ENCODE measurements at regions not wholly inside any gene's neighbourhood (a gene's known extent, or its start where the extent isn't known, plus 50 kb on each side); places are given as distances from the start of the nearest gene placed in this dataset.

- no peak for DNase-seq (ENCODE audit: low spot score)
These were observed 118.9 kb upstream of the NXT1 start for GRCh38 chr20:23231561-23232218.

GRCh38 chr20:23230766-23231385, 119.7 kb upstream of the NXT1 start:
- no peak for DNase-seq (ENCODE audit: low spot score)

GRCh38 chr20:23229989-23230388, 120.6 kb upstream of the NXT1 start:
- no peak for DNase-seq (ENCODE audit: low spot score)

GRCh38 chr20:23228912-23229311, 121.7 kb upstream of the NXT1 start:
- DNase-seq (ENCODE audit: low spot score) = no peak

GRCh38 chr20:23227976-23228375, 122.6 kb upstream of the NXT1 start:
- no peak for DNase-seq (ENCODE audit: low spot score)

GRCh38 chr20:23227274-23227673, 123.3 kb upstream of the NXT1 start:
- DNase-seq (ENCODE audit: low spot score) = no peak

GRCh38 chr20:23226612-23227265, 123.9 kb upstream of the NXT1 start:
- DNase-seq (ENCODE audit: low spot score) = no peak

- DNase-seq (ENCODE audit: low spot score) = no peak
These were observed 125.1 kb upstream of the NXT1 start for GRCh38 chr20:23225407-23226060.

GRCh38 chr20:23224806-23225205, 125.8 kb upstream of the NXT1 start:
- no peak for DNase-seq (ENCODE audit: low spot score)

- DNase-seq (ENCODE audit: low spot score) = no peak
These were observed 126.5 kb upstream of the NXT1 start for GRCh38 chr20:23223908-23224580.

GRCh38 chr20:23222531-23223200, 127.9 kb upstream of the NXT1 start:
- DNase-seq (ENCODE audit: low spot score) = no peak

- no peak for DNase-seq (ENCODE audit: low spot score)
These were observed 130.9 kb upstream of the CD93 start for GRCh38 chr20:23217023-23217422.

- DNase-seq (ENCODE audit: low spot score) = no peak
These were observed 129.3 kb upstream of the CD93 start for GRCh38 chr20:23215344-23215995.

- no peak for DNase-seq (ENCODE audit: low spot score)
These were observed 128.8 kb upstream of the CD93 start for GRCh38 chr20:23214903-23215302.

- no peak for DNase-seq (ENCODE audit: low spot score)
These were observed 126.4 kb upstream of the CD93 start for GRCh38 chr20:23212464-23212995.

- DNase-seq (ENCODE audit: low spot score) = no peak
These were observed 125.9 kb upstream of the CD93 start for GRCh38 chr20:23212011-23212410.

GRCh38 chr20:23211164-23211563, 125.0 kb upstream of the CD93 start:
- DNase-seq (ENCODE audit: low spot score) = no peak

GRCh38 chr20:23207826-23208540, 121.9 kb upstream of the CD93 start:
- no peak for DNase-seq (ENCODE audit: low spot score)

GRCh38 chr20:23206995-23207394, 120.9 kb upstream of the CD93 start:
- no peak for DNase-seq (ENCODE audit: low spot score)

GRCh38 chr20:23206061-23206460, 119.9 kb upstream of the CD93 start:
- DNase-seq (ENCODE audit: low spot score) = no peak

Data from COLO829 (cell line).